Spleen (tissue), 11 donors: ENCODE measurements at regions not wholly inside any gene's neighbourhood (a gene's known extent, or its start where the extent isn't known, plus 50 kb on each side); places are given as distances from the start of the nearest gene placed in this dataset.

Experiments used
- DNase-seq: peaks from one replicate; pipeline ENCODE4 v3.0.0-alpha.2; 2020
- H3K27ac ChIP-seq, 8 donors: fragments of 200-600 bp; sonication (generic) in 7 of 8; 1 replicate in 4 of 8; 2 replicates in 4 of 8; pipeline versions ENCODE4 v1.5.0 to v1.8.0; 2016 to 2021; ENCODE audit warnings: inconsistent platforms in 4 of 8, mild to moderate bottlenecking in 4 of 8, moderate library complexity in 1 of 8
- H3K27me3 ChIP-seq, 7 donors: fragments of 200-600 bp; sonication (generic) in 6 of 7; replicated peaks in 1 of 7; 1 replicate in 4 of 7; 2 replicates in 3 of 7; pipeline versions ENCODE4 v1.5.0 to v1.8.0; 2016 to 2021; ENCODE audit warnings: inconsistent platforms in 3 of 7, mild to moderate bottlenecking in 1 of 7
- H3K36me3 ChIP-seq, 6 donors: fragments of 200-600 bp; sonication (generic) in 5 of 6; 1 replicate in 4 of 6; 2 replicates in 2 of 6; pipeline versions ENCODE4 v1.5.0 to v1.8.0; 2016 to 2021; ENCODE audit warnings: inconsistent platforms in 2 of 6
- H3K4me1 ChIP-seq, 6 donors: fragments of 200-600 bp; sonication (generic) in 5 of 6; 1 replicate in 3 of 6; 2 replicates in 3 of 6; pipeline versions ENCODE4 v1.5.0 to v1.8.0; 2016 to 2021; ENCODE audit warnings: inconsistent platforms in 3 of 6
- H3K4me3 ChIP-seq, 8 donors: fragments of 200-600 bp; sonication (generic) in 7 of 8; 1 replicate in 4 of 8; 2 replicates in 4 of 8; pipeline versions ENCODE4 v1.5.0 to v1.8.0; 2016 to 2021; ENCODE audit warnings: inconsistent platforms in 4 of 8, mild to moderate bottlenecking in 4 of 8, moderate library complexity in 2 of 8
- H3K9me3 ChIP-seq, 8 donors: fragments of 200-600 bp; sonication (generic) in 7 of 8; 1 replicate in 4 of 8; 2 replicates in 4 of 8; pipeline versions ENCODE4 v1.5.0 to v1.8.0; 2016 to 2021; ENCODE audit warnings: inconsistent platforms in 4 of 8
- POLR2A ChIP-seq, 3 donors: fragments of 450-650 bp; IDR thresholded peaks; one replicate each; pipeline ENCODE4 v1.5.1; 2017; ENCODE audit warnings: antibody characterized with exemption in 3 of 3, mild to moderate bottlenecking in 1 of 3
- POLR2AphosphoS5 ChIP-seq, 3 donors: sonication (generic); formaldehyde crosslinking; IDR thresholded peaks; one replicate each; pipeline ENCODE4 v1.5.1; 2017; ENCODE audit warnings: antibody characterized with exemption in 3 of 3
- WGBS, 5 donors: extraction: QIAGEN DNeasy Blood & Tissue Kit in 3 of 5; methylation state at CpG; one replicate each; pipeline versions ENCODE4 v1.1.5 to v1.1.7; 2013 to 2018; 5-methylcytosine and 5-hydroxymethylcytosine counted together
- intact Hi-C: fragments of 100-400 bp; cut with DNase I; formaldehyde crosslinking; loops from one replicate; pipeline ENCODE4 v1.15.0; 2023; ENCODE audit warnings: low total_unique reads
- TF ChIP-seq, protein P1 (sequence below), 11 experiments: fragments of 200-600 bp in 7 of 11; fragments of 450-650 bp in 4 of 11; sonication (generic) in 4 of 11; IDR thresholded peaks in 8 of 11; conservative IDR thresholded peaks in 3 of 11; 1 replicate in 7 of 11; 2 replicates in 4 of 11; pipeline versions ENCODE4 v1.4.0 to v1.8.0; 2016 to 2021; ENCODE audit warnings: antibody characterized with exemption in 11 of 11, inconsistent platforms in 4 of 11, mild to moderate bottlenecking in 1 of 11
- donor health status: healthy with polysubstance abuse.
- donor health status: DM: no; HTN: no; CAD: no; lungs with moderate emphysema.
- donor health status: DM: no; HTN: no; CAD: no.
- donor health status: Bipolar disorder and iron deficiency.
- donor health status: healthy.
- donor health status: DM: no; HTN: no; CAD: no.
- donor health status: DM: yes; HTN: yes; CAD: no.

DNA sequence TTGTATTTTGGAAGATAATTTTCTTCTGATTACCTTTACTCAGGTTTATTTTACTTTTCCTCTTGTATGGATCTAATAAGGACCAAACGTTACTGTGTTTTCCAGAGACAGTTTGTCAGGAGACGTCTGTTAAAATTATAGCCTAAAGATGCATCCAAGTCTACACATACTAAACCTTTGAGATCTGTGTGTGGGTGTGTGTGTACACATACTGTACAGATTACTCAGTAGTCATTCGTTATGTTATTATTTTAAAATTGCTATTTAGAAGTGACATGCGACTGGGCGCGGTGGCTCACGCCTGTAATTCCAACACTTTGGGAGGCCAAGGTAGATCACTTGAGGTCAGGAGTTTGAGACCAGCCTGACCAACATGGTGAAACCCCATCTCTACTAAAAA is 51.6 kb upstream of the CNTLN start:
- WGBS, 5 donors: 88 to 96% (median 89%) methylated on average over 7 of the region's 7 CpGs
- Histone ChIP-seq H3K27ac (no peak overlapping the region), H3K9me3 (no peaks in the 10 kb centered on the region), H3K4me3 (no peak overlapping the region), H3K4me1 (no peaks in the 10 kb centered on the region), H3K27me3 (no peaks in the 10 kb centered on the region), H3K36me3 (no peaks in the 10 kb centered on the region)
- intact Hi-C loops: no loop called here
- TF ChIP-seq POLR2A (IDR thresholded peaks at IDR 0.05) (no peak), POLR2AphosphoS5 (IDR thresholded peaks at IDR 0.05) (no peak)
- TF ChIP-seq, protein P1, sequence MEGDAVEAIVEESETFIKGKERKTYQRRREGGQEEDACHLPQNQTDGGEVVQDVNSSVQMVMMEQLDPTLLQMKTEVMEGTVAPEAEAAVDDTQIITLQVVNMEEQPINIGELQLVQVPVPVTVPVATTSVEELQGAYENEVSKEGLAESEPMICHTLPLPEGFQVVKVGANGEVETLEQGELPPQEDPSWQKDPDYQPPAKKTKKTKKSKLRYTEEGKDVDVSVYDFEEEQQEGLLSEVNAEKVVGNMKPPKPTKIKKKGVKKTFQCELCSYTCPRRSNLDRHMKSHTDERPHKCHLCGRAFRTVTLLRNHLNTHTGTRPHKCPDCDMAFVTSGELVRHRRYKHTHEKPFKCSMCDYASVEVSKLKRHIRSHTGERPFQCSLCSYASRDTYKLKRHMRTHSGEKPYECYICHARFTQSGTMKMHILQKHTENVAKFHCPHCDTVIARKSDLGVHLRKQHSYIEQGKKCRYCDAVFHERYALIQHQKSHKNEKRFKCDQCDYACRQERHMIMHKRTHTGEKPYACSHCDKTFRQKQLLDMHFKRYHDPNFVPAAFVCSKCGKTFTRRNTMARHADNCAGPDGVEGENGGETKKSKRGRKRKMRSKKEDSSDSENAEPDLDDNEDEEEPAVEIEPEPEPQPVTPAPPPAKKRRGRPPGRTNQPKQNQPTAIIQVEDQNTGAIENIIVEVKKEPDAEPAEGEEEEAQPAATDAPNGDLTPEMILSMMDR (IDR thresholded peaks at IDR 0.05 in 8 of 11, conservative IDR thresholded peaks at IDR 0.05 in 3 of 11): no peak
- no peak for DNase-seq

DNA sequence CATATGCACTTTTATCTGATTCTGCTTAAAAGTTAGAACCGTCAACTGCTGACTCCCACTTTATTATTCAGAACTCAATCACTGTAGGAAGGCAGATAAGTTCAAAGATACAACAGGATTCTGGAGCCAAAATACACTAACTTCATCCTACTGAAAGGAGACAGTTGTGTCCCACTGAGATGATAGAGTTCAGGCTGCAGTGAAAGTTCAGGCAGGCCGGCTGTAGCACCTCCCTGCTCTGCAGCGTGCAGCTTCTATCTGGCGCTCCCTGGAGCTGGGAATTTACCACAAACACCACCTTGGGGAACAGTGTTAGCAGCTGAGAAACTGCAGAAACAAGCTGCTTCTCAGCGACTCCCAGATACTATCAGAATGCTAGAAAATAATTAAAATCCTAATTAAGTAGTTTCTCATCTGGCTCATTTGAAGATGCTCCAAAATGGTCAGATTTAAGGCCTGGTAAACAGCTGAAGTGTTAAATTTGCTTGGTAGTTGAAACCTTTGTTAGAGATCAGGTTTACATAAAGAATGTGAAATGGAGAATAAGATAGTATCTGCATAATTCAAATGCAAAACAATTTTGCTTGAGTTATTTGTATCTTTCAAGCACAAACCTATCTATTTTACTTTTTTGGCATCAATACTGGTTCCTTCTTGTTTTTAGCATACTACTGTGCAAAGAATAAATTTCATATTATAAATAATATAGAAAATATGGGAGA is 52.3 kb upstream of the CNTLN start:
- no peak for DNase-seq
- Histone ChIP-seq H3K4me3 (no peak overlapping the region), H3K36me3 (no peaks in the 10 kb centered on the region), H3K27ac (no peak overlapping the region), H3K9me3 (no peaks in the 10 kb centered on the region), H3K4me1 (no peaks in the 10 kb centered on the region), H3K27me3 (no peaks in the 10 kb centered on the region)
- TF ChIP-seq POLR2AphosphoS5 (IDR thresholded peaks at IDR 0.05): no peak
- TF ChIP-seq, protein P1 (IDR thresholded peaks at IDR 0.05 in 8 of 11, conservative IDR thresholded peaks at IDR 0.05 in 3 of 11): no peak
- no peak for TF ChIP-seq POLR2A (IDR thresholded peaks at IDR 0.05)
- intact Hi-C loops: no loop called here
- 60 to 72% (median 64%) methylated on average over 5 of the region's 5 CpGs for WGBS, 5 donors

DNA sequence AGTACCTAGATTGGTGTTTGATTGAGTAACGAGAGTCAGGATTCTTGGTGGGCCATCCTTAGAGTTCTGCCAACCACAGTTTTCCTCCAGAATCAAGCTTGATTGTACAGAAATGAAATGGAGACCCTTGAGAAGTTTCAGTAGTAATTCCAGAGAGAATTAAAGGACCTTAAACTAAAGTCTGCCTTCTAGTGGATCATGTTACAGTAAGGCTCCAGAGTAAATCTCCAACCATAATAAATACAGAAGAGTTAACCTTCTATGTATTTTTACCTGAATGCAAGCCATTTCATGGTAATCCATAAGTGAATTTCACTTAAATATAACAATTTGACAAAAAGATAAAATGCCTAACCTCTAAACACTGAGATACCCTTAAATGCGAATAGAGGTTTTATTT is 53.0 kb upstream of the CNTLN start:
- Histone ChIP-seq H3K9me3 (no peaks in the 10 kb centered on the region), H3K27ac (no peak overlapping the region), H3K36me3 (no peaks in the 10 kb centered on the region), H3K27me3 (no peaks in the 10 kb centered on the region), H3K4me3 (no peak overlapping the region), H3K4me1 (no peaks in the 10 kb centered on the region)
- intact Hi-C loops: no loop called here
- 78 to 92% (median 87%) methylated on average over 2 of the region's 2 CpGs for WGBS, 5 donors
- TF ChIP-seq POLR2AphosphoS5 (IDR thresholded peaks at IDR 0.05) (no peak), POLR2A (IDR thresholded peaks at IDR 0.05) (no peak)
- TF ChIP-seq, protein P1 (IDR thresholded peaks at IDR 0.05 in 8 of 11, conservative IDR thresholded peaks at IDR 0.05 in 3 of 11): no peak
- no peak for DNase-seq

DNA sequence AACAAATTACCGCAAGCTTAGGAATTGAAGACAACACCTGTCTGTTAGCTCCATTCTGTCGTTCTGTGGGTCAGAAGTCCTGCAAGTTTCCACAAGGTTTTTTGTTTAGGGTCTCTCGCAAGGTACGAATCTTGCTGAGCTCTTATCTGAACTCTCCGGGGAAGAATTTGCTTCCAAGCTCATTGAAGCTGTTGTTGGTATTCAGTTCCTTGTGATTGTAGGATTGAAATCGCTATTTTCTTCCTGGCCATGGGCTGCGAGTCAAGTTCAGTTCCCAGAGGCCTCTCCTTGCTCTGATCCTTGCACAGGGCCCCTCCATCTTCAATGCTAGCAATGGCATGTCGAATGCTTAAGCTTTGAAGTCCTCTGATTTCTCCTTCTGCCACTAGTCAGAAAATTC is 53.5 kb upstream of the CNTLN start:
- no peak for TF ChIP-seq POLR2A (IDR thresholded peaks at IDR 0.05)
- TF ChIP-seq POLR2AphosphoS5 (IDR thresholded peaks at IDR 0.05): no peak
- TF ChIP-seq, protein P1 (IDR thresholded peaks at IDR 0.05 in 8 of 11, conservative IDR thresholded peaks at IDR 0.05 in 3 of 11): no peak
- Histone ChIP-seq H3K9me3 (no peaks in the 10 kb centered on the region), H3K27me3 (no peaks in the 10 kb centered on the region), H3K36me3 (no peaks in the 10 kb centered on the region), H3K27ac (no peak overlapping the region), H3K4me1 (no peaks in the 10 kb centered on the region), H3K4me3 (no peak overlapping the region)
- no peak for DNase-seq
- intact Hi-C loops: no loop called here
- WGBS, 5 donors: 84 to 93% (median 86%) methylated on average over 8 of the region's 8 CpGs
